ENCODE measurements at regions not wholly inside any gene's neighbourhood (a gene's known extent, or its start where the extent isn't known, plus 50 kb on each side); places are given as distances from the start of the nearest gene placed in this dataset.
"Not testable (repeated sequence)": the region's sequence is repeated elsewhere in the genome, so short reads cannot be mapped to it uniquely, and the experiment has no call there.

DNA sequence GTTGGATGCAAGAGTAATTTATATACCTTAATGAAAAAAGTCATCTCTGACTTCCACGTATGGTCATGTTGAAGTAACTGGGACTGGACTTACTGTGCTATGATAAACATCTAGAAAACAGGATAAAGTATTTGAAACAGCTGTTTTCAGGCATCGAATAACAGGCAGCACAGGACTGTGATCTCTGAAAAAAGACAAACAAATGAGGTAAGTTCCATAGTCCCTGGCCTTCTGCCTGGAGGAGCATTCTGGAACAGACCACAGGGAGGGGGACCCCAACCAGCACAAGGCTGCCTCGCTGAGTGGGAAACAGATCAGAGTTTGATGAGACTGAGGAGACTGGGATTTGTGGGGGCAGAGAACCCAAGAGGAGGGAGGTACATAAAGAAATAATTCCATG, 89.1 kb upstream of the HABP2 start:
- no peak for DNase-seq (ENCODE audit: low read depth in 2 of 2)

DNA sequence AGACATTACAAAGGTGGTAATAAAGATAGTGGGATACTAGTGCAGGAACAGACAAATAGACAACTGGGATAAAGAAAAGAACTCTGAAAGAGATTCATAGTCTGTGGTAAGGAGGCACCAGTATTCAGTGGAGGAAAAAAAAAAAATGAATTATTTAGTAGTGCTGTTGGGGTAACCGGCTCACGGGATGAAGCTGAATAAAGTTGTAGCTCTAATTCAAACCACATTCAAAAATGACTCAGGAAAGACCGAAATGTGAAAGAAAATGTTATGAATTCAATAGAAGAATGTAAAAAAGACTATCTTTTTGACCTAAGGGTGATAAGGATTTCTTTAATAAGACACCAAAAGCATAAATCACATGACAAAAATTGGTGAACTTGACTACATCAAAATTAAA, 83.1 kb upstream of the HABP2 start:
- no peak for DNase-seq (ENCODE audit: low read depth in 2 of 2)

DNA sequence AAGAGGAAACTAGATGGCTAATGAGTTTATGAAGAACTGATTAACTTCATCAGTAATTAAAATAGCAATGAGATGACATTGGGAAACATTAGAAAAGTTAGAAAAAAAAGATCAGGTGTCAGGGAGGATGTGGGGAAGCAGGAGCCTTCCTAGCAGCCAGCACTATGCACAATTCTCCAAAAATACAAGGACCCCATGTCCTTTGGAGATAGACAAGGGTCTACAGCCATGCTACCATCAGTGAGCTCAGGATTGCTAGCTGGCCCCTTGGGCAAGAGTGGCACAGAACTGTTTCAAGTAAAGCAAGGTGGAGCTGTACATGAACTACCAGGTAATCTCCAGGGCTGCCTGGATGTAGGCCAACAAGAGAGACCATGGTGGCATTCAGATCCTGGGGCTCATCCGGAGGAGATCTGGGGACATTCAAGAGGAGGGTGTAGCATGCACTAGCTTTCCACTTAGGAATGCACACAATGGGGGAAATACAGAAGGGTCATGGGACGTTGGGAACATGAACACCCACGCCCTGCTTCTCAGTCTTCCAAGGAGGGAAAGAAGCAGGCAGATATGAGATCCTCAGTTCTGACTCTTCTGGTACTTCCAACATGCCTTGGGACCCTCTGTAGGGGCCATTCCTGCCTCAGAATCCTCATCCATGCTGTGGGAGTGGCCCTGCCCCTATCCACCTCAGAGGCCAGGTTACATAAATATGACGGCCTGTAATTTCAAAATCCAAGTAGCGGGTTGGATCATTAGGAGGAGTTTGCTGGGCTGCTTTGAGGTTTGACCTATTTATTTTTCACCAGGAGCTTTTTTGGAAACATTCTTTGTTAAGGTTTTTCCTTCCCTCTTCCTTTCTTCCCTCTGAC, 82.2 kb upstream of the HABP2 start:
- no peak for DNase-seq (ENCODE audit: low read depth in 2 of 2)

DNA sequence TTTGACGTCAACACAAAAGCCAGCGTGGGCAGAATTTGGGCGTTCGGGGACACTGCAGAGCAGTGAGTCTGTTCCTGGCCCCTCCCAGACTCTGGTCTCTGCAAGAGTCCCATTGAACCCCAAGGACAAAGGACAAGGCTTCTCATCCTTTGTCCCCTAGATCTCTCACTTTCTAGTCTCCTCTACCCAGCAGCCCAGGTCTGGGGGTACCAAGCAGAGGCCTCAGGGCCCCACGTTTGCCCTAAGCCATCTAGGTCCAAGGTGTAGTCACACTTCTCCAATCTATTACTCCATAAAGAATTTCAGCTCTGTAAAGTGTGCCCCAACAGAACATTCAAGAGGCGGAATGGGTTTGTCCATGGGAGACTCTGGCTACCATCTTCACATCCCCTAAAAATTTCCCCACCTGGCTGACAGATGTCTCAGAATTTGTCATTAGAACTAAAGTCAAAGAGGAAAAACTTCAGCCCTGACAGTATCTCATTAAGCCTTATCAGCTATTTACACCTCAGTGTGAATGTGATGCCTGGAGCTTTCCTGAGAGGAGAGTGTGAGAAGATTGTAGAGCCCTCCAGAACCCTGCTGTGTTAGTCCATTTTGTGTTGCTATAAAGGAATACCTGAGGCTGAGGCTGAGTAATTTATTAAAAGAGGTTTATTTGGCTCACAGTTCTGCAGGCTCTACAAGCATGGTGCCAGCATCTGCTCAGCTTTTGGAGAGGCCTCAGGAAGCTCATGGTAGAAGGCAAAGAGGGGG, 81.4 kb upstream of the HABP2 start:
- no peak for DNase-seq (ENCODE audit: low read depth in 2 of 2)

DNA sequence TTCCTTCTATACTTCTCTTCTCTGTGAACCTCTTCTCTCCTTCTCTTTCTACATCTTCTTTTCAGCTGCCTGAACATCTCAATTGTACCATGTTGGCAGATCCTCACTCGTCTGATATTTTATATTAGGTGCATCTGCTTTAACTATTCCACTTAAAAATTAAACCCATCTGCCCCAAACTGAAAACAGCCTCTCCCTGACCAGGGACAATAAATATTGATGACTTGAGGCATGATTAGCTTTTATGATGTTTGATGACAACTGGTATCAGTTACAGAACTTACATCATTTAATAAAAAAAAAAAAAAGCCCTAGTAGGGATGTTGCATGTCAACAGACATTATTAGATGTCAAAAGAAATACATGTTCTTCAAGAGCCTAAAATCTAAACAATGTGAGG, 79.8 kb upstream of the HABP2 start:
- DNase-seq (ENCODE audit: low read depth in 2 of 2) = no peak

DNA sequence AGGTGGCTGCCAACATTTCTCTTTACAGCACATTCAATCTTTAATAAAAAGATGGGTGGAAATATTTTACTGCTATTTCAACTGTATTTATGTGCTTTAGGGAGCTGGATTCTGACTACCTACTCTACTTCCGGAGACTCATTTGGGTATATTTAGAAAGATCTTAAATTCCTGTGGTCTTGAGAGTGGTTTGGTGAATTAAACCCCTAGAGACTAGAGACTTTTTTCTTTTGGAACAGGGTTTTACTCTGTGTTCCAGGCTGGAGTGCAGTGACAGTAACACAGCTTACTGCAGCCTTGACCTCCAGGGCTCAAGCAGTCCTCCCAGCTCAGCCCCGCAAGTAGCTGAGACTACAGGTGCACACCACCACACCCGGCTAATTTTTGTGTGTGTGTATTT, 79.0 kb upstream of the HABP2 start:
- DNase-seq (ENCODE audit: low read depth in 2 of 2) = no peak

DNA sequence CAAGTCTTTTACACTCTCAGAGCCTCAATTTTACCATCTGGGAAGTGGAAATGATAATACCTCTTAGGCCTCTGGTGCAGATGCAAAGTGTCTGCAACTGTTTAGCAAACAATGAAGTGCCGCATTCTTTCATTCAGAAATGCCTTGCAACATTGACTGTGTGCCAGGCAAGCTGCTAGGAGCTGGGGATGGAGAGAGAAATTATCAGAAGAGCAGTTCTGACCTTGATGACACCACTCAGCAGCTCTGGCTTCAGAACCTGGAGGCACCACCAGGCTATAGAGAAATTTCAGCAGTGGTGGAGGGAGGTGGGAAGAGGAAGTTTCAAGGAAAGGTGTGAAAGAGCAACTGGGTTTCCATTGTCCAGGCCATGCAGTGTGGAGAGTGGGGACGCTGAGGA, 78.1 kb upstream of the HABP2 start:
- DNase-seq (ENCODE audit: low read depth in 2 of 2) = no peak

DNA sequence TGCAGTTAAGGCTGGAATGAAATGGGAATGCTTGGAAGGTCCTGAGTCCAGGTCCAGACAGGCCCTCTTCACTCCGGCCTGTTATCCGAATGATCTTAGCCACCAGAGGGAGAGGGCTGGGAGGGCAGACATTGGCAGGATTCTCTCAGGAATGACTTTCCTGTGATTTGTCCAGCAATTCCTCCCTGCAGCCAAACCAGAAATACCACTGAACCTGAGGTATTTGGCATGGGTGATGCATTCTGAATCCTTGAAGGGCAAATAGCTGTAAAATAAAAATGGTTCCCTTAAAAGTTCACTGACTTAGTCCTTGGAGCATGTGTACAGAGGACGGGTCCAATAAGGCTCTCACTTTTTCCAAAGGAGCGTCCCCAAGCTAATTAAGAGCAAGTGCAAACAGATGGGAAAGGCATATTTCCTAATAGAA, 77.5 kb upstream of the HABP2 start:
- no peak for DNase-seq (ENCODE audit: low read depth in 2 of 2)

DNA sequence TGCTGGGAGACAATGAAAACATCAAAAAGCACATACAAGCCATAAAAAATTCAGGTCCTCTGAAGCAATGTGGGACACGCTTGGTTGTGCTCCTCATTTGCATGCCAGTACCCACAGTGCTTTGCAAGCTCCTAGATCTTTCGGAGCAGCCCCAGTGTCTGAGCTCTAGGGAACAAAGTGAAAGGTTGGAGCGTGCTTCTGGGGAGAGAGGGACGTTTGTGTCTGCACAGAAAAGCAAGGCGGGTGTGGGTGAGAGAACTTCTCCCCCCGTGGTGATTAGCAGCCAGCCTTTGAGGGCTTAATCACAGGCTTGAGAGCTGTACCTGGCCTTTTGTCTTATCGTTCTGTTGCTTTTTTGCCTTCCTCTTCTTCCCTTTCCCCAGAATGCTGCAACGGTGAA, 76.7 kb upstream of the HABP2 start:
- DNase-seq (ENCODE audit: low read depth in 2 of 2) = no peak

DNA sequence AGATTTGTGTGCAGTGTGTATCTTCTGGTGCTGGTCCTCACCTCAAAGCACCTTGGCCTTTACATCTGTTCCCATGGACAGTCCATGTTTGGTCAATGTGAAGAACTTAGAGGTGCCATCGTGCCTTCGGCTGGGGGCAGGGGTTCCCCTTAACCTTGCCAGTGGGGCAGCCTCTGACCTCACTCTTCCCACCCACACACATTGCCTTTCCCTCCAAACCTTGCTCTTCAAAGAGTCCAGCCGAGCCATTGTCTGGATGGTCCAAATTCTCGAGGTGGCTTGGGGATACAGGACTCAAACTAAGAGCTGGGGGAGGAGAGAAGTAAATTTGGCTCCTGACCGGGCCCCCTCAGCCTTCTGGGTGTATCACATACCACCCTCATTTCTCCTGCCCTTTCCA, 76.2 kb upstream of the HABP2 start:
- DNase-seq (ENCODE audit: low read depth in 2 of 2) = no peak

DNA sequence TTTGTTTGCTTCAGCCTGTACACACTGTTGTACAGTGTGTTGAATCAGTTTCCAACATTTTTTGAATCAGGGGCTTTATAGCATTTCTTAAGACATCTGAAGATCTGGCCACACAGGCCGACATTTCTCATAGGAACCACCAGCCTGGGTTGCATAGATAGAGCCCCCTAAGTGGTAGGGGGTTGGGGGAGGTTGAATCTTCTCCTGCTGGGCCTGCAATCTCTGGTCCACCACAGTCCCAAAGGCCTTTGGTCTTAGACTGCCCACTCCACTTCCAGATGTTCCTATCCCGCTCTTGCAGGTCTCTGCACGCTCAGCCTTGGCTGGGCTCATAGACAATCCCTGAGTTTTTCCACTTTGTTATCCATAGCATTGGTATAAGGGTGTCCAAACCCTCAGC, 75.4 kb upstream of the HABP2 start:
- no peak for DNase-seq (ENCODE audit: low read depth in 2 of 2)

DNA sequence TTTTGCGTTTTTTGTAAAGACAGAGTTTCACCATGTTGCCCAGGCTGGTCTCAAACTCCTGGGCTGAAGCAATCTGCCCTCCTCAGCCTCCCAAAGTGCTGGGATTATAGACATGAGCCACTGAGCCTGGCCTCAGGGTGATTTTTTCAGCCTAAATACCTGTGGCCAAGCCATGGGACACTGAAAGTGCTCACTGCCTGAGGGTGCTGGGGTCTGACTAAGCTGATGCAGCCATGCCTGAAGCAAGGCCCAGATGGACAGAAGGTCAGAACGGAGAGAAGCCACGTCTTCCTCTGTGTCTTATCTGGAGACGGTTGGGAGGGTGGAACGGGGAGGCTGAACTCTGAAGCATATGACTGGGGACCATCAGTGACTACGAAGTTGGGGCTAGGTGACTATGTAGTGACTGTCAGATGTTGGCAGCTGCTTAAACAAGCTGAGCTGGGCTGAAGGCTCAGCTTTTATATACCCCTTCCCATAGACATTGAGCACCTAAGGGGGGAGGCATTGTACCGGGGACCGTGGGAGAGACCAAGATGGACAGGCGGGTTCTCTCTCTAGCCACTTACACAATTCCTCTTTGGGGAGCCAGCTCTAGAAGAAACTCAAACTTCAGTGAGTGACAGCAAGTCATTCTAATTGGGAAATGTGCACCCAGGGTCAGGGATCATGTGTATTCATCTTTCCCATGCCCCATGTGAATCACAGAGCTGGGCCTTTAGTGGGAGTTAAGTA, 73.3 kb upstream of the HABP2 start:
- no peak for DNase-seq (ENCODE audit: low read depth in 2 of 2)

DNA sequence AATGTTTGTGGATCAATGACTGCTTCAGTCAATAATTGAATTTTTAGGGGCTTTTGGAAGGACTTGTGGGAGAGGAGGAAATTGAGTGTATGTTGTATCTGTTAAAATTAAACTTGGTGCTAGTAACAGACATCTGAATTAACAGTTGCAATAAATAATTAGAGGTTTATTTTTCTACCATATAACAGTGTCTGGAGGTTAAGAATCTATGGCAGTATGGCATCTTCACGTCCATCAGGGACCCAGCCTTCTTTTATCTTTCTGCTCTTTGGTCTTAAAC, 72.8 kb upstream of the HABP2 start:
- DNase-seq (ENCODE audit: low read depth in 2 of 2) = no peak

DNA sequence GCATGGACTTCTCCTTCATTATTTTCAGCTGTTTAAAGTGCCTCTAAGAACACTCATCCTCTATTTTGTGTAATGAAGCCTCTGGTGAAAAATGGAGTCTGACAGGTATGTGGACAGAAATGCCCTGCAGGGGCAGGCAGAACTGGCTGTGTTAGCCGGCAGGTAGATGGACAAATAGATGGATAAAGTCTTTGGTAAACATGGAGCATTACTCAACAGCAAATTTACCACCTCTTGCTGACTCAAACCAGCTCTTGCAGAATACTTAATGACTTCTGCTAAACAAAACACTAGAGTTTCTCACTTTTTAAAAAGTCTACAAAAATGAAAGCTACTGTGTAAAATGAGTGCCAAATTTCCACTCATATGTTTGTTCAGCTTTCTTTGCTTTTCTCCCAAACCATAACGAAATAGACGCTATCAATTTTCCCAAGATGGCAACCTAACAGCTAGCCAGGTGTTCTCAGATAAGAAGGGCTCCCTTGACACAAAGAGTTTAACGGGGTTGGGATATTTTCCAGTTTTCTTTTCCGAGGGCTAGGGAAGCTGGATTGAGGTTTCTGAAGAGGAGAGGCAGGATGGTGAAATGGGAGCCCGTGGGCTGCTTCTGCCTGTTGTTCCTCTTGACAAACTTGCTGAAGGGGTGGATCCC, 71.9 kb upstream of the HABP2 start:
- DNase-seq (ENCODE audit: low read depth in 2 of 2) = no peak

DNA sequence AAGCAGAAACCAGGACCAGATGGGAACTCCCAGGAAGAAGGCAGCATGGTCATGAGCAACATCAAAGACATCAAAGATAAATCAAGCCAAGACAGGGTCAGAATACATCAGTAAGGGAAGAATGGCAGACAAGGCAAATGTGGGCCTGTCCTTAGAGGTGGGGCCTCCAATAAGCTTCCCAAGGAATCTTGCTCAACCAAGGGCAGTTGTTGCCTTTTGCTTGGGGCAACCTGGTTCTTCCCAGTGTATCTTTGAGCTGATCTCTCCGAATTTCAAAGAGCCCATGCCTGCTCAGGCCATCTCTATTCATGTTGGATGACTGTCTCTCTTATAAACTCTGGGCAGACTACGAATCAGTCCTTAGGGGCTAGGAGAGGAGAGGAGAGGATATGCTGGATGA, 68.4 kb upstream of the HABP2 start:
- DNase-seq (ENCODE audit: low read depth in 2 of 2) = no peak

DNA sequence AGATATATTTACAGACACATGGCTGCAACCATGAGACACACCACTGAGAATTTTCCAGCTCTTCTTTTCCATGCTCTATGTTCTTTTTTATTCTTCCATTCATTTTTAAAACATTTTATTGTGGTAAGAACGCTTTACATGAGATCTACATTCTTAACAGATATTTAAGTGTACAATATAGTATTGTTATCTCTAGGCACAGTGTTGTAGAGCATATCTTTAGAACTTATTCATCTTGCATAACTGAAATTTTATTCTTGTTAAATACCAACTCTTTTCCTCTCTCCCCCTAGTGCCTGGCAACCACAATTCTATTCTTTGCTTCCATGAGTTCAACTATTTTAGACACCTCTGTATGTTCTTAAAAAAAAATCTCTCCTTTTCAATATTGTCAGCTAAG, 67.1 kb upstream of the HABP2 start:
- DNase-seq (ENCODE audit: low read depth in 2 of 2) = no peak

DNA sequence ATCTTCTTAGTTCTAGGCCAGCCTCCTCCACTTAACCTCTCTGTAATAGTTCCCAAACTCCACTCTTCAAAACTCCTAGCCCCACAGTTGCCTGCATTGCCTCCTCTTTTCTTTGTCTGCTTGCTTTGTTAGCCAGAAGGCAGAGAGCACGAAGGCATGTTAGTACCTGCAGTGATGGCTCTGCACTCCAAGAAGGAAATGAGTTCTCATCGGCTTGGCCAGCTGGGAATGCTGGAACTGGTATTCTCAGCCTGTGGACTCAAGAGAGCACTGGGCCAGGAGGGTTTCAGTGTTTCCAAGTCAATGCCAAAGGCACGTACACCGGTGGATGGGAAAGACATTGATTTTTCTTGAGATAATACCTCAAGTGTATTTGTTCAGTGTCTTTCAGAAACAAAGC, 66.3 kb upstream of the HABP2 start:
- no peak for DNase-seq (ENCODE audit: low read depth in 2 of 2)

DNA sequence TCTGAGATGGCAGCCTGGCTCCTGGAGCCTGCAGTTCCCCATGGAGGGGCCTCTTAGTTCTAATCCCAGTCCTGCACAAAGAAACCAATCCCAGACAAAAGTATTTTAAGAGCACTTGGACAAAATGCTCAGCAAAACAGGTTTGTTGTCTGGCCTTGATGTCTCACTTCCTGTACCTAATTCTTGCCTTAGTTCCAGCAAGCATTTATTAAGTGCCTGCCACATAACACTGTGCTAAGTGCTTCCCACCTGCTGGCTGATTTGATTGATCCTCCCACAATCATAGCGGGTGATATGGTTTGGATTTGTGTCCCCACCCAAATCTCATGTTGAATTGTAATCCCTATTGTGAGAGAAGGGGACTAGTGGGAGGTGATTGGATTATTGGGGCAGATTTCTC, 65.7 kb upstream of the HABP2 start:
- DNase-seq (ENCODE audit: low read depth in 2 of 2) = no peak

DNA sequence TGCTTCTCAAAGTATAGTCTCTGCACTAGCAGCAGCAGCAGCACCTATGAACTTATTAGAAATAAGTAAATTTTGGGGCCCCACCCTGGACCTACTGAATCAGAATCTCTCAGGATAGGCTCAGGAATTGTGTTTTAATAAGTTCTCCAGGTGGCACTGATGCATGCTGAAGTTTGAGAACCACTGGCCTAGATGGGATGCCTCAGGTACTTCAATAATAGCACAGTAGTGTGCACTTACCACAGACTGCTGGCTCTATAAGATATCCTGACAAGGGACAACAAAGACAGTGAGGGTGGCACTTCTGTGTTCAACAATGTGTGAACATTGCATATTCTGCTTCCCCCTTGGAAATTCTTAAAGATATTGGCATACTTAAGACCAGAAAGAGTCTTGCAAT, 64.7 kb upstream of the HABP2 start:
- no peak for DNase-seq (ENCODE audit: low read depth in 2 of 2)

DNA sequence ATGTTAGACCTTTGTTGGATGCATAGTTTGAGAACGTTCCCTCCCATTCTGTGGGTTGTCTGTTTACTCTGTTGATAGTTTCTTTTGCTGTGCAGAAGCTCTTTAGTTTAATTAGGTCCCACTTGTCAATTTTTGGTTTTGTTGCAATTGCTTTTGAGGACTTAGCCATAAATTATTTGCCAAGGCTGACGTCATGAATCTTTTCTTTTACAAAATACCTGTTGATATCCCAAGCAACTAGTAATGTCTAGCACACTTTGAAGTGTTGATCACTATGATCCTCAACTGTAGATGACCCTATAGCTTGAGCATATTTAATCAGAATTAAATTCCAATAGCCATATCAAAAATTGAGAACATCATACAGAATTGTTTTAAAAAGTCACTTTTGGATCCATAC, 63.3 kb upstream of the HABP2 start:
- not testable (repeated sequence) for DNase-seq (ENCODE audit: low read depth in 2 of 2)

DNA sequence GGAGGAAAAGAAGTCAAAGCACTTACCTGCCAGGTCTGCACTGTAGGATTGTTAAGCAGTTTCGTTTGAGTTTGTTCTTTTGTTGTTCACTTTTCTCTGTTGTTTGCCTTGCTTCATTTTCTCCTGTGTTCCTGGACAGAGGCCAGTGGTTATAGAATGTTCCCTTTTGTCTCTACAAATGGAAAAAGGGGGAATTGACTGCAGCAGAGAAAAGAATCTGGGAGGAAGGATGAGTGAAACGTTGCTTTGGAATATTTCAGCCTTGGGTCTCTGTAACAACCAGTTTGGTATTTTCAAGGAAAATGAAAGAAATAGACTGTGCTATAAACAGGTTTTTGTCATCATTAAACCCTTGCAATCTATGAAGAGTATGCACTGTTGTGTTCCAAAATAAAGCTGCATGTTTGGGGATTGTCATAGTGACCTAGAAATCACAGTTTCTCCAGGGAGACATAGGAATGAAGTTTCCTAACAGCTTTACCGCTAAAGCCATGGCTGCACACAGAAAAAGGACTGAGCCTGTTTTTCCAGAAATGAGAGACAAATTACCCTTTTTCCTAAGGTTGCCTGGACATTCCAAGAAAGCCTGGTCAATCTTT, 60.8 kb upstream of the HABP2 start:
- DNase-seq (ENCODE audit: low read depth in 2 of 2) = no peak

DNA sequence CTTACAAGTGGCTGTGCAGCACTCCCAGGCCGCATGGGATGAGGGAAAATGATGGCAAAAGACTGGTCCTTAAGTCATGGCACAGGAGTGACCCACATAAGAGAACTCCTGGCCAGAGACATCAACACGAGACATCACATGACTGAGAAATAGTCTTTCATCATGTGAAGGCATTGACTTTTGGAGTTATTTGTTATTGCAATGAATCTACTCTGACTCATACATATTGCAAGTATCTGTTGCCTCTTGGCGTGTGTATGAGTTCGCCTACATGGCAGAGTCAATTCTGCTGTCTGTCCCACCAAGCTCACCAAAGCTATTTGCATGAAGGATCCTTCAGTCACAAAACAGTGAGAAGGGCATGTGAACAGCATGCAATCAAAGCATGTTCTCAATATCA, 59.7 kb upstream of the HABP2 start:
- no peak for DNase-seq (ENCODE audit: low read depth in 2 of 2)
